Adrenal gland (tissue), 9 donors: ENCODE measurements at regions not wholly inside any gene's neighbourhood (a gene's known extent, or its start where the extent isn't known, plus 50 kb on each side); places are given as distances from the start of the nearest gene placed in this dataset.

ENCODE experiments used
- DNase-seq, 7 donors: peaks; one replicate each; pipeline ENCODE4 v3.0.0-alpha.2; 2019 to 2020
- H3K27ac ChIP-seq, 5 donors: fragments of 200-600 bp; sonication (generic) in 4 of 5; 1 replicate in 3 of 5; 2 replicates in 2 of 5; pipeline versions ENCODE4 v1.5.1 to v1.8.0; 2016 to 2020; ENCODE audit warnings: mild to moderate bottlenecking in 1 of 5
- H3K27me3 ChIP-seq: fragments of 200-600 bp; 2 replicates; pipeline ENCODE4 v1.8.0; 2021
- H3K36me3 ChIP-seq, 2 donors: fragments of 200-600 bp; replicated peaks in 1 of 2; 1 replicate in 1 of 2; 2 replicates in 1 of 2; pipeline versions ENCODE4 v1.5.1 to v1.8.0; 2018 to 2022
- H3K4me1 ChIP-seq, 2 donors: fragments of 200-600 bp; replicated peaks in 1 of 2; 1 replicate in 1 of 2; 2 replicates in 1 of 2; pipeline versions ENCODE4 v1.5.1 to v1.8.0; 2018 to 2021
- H3K4me3 ChIP-seq, 4 donors: fragments of 200-600 bp; sonication (generic) in 3 of 4; one replicate each; pipeline ENCODE4 v1.5.1; 2016 to 2018
- H3K9me3 ChIP-seq, 3 donors: fragments of 200-600 bp; sonication (generic) in 1 of 3; replicated peaks in 1 of 3; 1 replicate in 2 of 3; 2 replicates in 1 of 3; pipeline versions ENCODE4 v1.5.1 to v1.8.0; 2016 to 2021
- POLR2A ChIP-seq, 2 donors: fragments of 450-650 bp; IDR thresholded peaks; one replicate each; pipeline ENCODE4 v1.6.1; 2017; ENCODE audit warnings: antibody characterized with exemption in 2 of 2, mild to moderate bottlenecking in 2 of 2, moderate library complexity in 1 of 2
- WGBS, 4 donors: extraction: QIAGEN DNeasy Blood & Tissue Kit in 2 of 4; methylation state at CpG; one replicate each; pipeline versions ENCODE4 v1.1.5 to v1.1.7; 2013 to 2017; 5-methylcytosine and 5-hydroxymethylcytosine counted together
- intact Hi-C, 2 donors: fragments of 100-400 bp; cut with DNase I; formaldehyde crosslinking; loops; one replicate each; pipeline versions ENCODE4 v1.14.1 to v1.15.0; 2022 to 2023
- TF ChIP-seq, protein P1 (sequence below), 6 experiments: fragments of 450-650 bp in 4 of 6; fragments of 200-600 bp in 2 of 6; sonication (generic) in 1 of 6; IDR thresholded peaks; 1 replicate in 5 of 6; 2 replicates in 1 of 6; pipeline versions ENCODE4 v1.5.1 to v1.8.0; 2016 to 2021; ENCODE audit warnings: antibody characterized with exemption in 6 of 6, mild to moderate bottlenecking in 2 of 6, moderate library complexity in 1 of 6
- donor health status: healthy with polysubstance abuse.
- donor health status: Bipolar disorder and iron deficiency.
- donor health status: DM: yes; HTN: yes; CAD: no.
- donor health status: DM: no; HTN: no; CAD: no.
- donor health status: DM: no; HTN: no; CAD: no.

DNA sequence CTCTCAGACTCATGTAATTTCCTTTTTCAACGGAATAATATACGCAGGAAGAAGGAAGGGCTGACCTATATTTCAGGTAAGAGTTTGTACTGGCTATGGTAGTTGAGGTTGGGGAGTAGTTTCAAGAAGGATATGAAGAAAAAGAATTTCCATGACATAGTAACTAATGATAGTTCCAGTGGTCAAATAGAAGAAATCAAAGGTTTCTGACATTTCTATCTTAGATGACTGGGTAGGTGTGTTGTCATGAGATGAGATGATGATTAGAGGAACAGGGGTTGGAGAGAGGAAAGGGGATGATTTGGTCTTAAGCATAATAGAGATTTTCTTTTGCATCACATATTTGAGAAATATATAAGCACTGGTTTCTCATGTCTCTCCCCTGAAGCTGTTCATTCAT, 166.0 kb downstream of the SPATA31D1 start:
- no peak for DNase-seq
- 86 to 90% (median 88%) methylated on average over 2 of the region's 2 CpGs for WGBS, 4 donors
- no peak overlapping the region for H3K27ac ChIP-seq
- no peaks in the 10 kb centered on the region for H3K36me3 ChIP-seq
- no peak overlapping the region for H3K4me3 ChIP-seq
- intact Hi-C loops, result no loop called here
- H3K27me3 ChIP-seq, result no peaks in the 10 kb centered on the region
- peaks cover 0 to 4% (median 0%) of the 10 kb centered on the region in 3 donors for H3K9me3 ChIP-seq
- no peaks in the 10 kb centered on the region for H3K4me1 ChIP-seq
- no peak for TF ChIP-seq POLR2A (IDR thresholded peaks at IDR 0.05)
- TF ChIP-seq, protein P1, sequence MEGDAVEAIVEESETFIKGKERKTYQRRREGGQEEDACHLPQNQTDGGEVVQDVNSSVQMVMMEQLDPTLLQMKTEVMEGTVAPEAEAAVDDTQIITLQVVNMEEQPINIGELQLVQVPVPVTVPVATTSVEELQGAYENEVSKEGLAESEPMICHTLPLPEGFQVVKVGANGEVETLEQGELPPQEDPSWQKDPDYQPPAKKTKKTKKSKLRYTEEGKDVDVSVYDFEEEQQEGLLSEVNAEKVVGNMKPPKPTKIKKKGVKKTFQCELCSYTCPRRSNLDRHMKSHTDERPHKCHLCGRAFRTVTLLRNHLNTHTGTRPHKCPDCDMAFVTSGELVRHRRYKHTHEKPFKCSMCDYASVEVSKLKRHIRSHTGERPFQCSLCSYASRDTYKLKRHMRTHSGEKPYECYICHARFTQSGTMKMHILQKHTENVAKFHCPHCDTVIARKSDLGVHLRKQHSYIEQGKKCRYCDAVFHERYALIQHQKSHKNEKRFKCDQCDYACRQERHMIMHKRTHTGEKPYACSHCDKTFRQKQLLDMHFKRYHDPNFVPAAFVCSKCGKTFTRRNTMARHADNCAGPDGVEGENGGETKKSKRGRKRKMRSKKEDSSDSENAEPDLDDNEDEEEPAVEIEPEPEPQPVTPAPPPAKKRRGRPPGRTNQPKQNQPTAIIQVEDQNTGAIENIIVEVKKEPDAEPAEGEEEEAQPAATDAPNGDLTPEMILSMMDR (IDR thresholded peaks at IDR 0.05), result no peak

DNA sequence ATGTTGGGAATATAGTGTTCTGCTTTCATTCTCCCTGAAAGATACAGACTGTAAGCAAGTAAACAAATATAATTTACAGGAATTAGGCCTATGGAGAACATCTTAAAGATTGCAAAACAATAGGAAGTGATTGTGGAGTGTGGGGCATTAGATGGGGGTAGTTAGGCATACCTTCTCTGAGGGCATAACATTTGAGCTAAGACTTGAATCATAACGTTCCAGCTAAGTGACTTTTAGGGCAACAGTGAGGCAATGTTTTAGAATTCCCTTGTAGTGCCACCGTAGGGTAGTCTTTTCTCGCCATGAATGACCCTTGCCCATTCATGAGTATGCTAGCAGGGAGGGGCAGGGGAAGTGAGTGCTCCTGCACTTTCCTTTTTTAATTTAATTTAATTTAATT, 173.3 kb downstream of the SPATA31D1 start:
- no peak for DNase-seq
- 81 to 87% (median 82%) methylated on average over 3 of the region's 3 CpGs for WGBS, 4 donors
- Histone ChIP-seq H3K27me3 (no peaks in the 10 kb centered on the region), H3K27ac (no peak overlapping the region), H3K9me3 (no peaks in the 10 kb centered on the region), H3K36me3 (no peaks in the 10 kb centered on the region), H3K4me3 (no peak overlapping the region), H3K4me1 (no peaks in the 10 kb centered on the region)
- TF ChIP-seq, protein P1 (IDR thresholded peaks at IDR 0.05), result no peak
- TF ChIP-seq POLR2A (IDR thresholded peaks at IDR 0.05), result no peak
- intact Hi-C loops, result no loop called here

DNA sequence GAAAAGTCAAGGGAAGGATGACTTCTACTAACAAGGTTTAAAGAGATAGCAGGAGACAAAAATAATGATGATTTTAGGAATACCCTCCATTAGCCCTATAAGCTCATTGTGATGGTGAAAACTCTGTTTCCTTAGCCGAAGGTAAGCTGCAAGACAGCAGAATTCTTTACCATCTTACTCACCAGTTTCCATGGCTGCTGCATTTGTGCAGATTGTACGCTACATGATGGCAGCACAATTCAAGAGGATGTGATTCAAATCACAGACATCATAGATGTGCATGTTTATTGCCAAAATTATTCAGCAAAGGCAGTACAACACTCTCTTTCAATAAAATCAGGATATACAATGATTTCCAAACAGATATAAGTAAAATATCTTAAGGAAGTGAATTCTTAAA, 175.6 kb downstream of the SPATA31D1 start:
- 85 to 91% (median 88%) methylated on average over 2 of the region's 2 CpGs for WGBS, 4 donors
- TF ChIP-seq POLR2A (IDR thresholded peaks at IDR 0.05), result no peak
- TF ChIP-seq, protein P1 (IDR thresholded peaks at IDR 0.05), result no peak
- Histone ChIP-seq H3K9me3 (no peaks in the 10 kb centered on the region), H3K4me3 (no peak overlapping the region), H3K27ac (no peak overlapping the region), H3K27me3 (no peaks in the 10 kb centered on the region), H3K36me3 (no peaks in the 10 kb centered on the region), H3K4me1 (no peaks in the 10 kb centered on the region)
- intact Hi-C loops, result no loop called here
- no peak for DNase-seq

DNA sequence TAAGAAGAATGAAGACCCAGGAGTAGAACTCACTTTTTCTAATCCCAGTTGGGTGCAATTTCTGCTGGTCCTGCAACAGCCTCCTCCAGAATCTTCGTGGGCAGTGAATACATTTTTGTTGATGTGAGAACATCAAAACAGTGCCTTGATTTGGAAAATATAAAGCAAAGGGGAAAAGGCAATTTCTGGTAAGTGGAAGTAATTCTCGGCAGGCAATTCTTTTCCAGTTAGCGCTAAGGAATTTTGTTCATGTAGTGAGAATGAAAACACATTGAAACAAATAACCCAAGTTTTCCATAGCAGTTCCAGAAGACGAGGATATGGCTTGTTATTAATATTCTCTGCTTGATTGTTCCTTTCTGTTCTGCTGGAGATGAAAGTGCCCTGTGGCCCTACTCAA, 178.7 kb downstream of the SPATA31D1 start:
- Histone ChIP-seq H3K36me3 (no peaks in the 10 kb centered on the region), H3K4me1 (no peaks in the 10 kb centered on the region), H3K27me3 (no peaks in the 10 kb centered on the region), H3K27ac (no peak overlapping the region), H3K4me3 (no peak overlapping the region), H3K9me3 (no peaks in the 10 kb centered on the region)
- no peak for TF ChIP-seq POLR2A (IDR thresholded peaks at IDR 0.05)
- TF ChIP-seq, protein P1 (IDR thresholded peaks at IDR 0.05), result no peak
- intact Hi-C loops, result no loop called here
- DNase-seq, result no peak
- 65 to 81% (median 72%) methylated on average over 4 of the region's 4 CpGs for WGBS, 4 donors
